Fibroblast of lung (primary cell): ENCODE measurements at regions not wholly inside any gene's neighbourhood (a gene's known extent, or its start where the extent isn't known, plus 50 kb on each side); places are given as distances from the start of the nearest gene placed in this dataset.

Experiments
- DNase-seq, 2 donors: peaks; one replicate each; pipeline versions ENCODE4 v3.0.0 to v3.0.0-alpha.2; 2010; ENCODE audit warnings: low read depth in 2 of 2
- H2AFZ ChIP-seq: 2 replicates; pipeline ENCODE4 v1.5.1; 2012; ENCODE audit warnings: low read length, control low read depth, inconsistent platforms
- H3K27ac ChIP-seq: 2 replicates; pipeline ENCODE4 v1.5.1; 2011; ENCODE audit warnings: low read length, control low read depth; ENCODE audit not compliant: insufficient read depth
- H3K27me3 ChIP-seq: 2 replicates; pipeline ENCODE4 v1.5.1; 2011; ENCODE audit warnings: mild to moderate bottlenecking, low read length; ENCODE audit not compliant: control insufficient read depth, insufficient read depth
- H3K36me3 ChIP-seq: 2 replicates; pipeline ENCODE4 v1.5.1; 2011; ENCODE audit warnings: low read length; ENCODE audit not compliant: control insufficient read depth, insufficient read depth
- H3K4me1 ChIP-seq: 2 replicates; pipeline ENCODE4 v1.5.1; 2011; ENCODE audit warnings: low read length; ENCODE audit not compliant: control insufficient read depth, insufficient read depth; ENCODE audit errors: extremely low read depth
- H3K4me2 ChIP-seq: 2 replicates; pipeline ENCODE4 v1.5.1; 2011; ENCODE audit warnings: low read length, control low read depth; ENCODE audit not compliant: insufficient read depth; ENCODE audit errors: extremely low read depth
- H3K4me3 ChIP-seq, 4 experiments: fragments of 200-600 bp in 1 of 4; sonication (generic) in 1 of 4; replicated peaks in 1 of 4; 2 replicates each; pipeline ENCODE4 v1.5.1; 2011 to 2016; ENCODE audit warnings: low read length in 4 of 4, low read depth in 3 of 4, mild to moderate bottlenecking in 3 of 4, control low read depth in 2 of 4, inconsistent platforms in 1 of 4, mixed read lengths in 1 of 4; ENCODE audit not compliant: insufficient read depth in 1 of 4; ENCODE audit errors: control extremely low read depth in 1 of 4
- H3K79me2 ChIP-seq: 2 replicates; pipeline ENCODE4 v1.5.1; 2012; ENCODE audit warnings: mild to moderate bottlenecking, low read length, inconsistent platforms; ENCODE audit not compliant: control insufficient read depth, insufficient read depth
- H3K9ac ChIP-seq: 2 replicates; pipeline ENCODE4 v1.5.1; 2011; ENCODE audit warnings: mild to moderate bottlenecking, low read length, control low read depth; ENCODE audit not compliant: insufficient read depth
- H3K9me3 ChIP-seq: 2 replicates; pipeline ENCODE4 v1.5.1; 2012; ENCODE audit warnings: low read depth, low read length; ENCODE audit not compliant: control insufficient read depth, insufficient read depth
- H4K20me1 ChIP-seq: 2 replicates; pipeline ENCODE4 v1.5.1; 2011; ENCODE audit warnings: low read length; ENCODE audit not compliant: control insufficient read depth, insufficient read depth; ENCODE audit errors: extremely low read depth
- EZH2 ChIP-seq: IDR thresholded peaks from 2 replicates; pipeline ENCODE4 v1.5.1; 2012; ENCODE audit warnings: low read length, control low read depth, mild to moderate bottlenecking; ENCODE audit errors: missing control alignments
- TF ChIP-seq, protein P1 (sequence below), 2 donors: IDR thresholded peaks in 1 of 2; conservative IDR thresholded peaks in 1 of 2; 1 replicate in 1 of 2; 2 replicates in 1 of 2; pipeline ENCODE4 v1.5.1; 2011 to 2012; ENCODE audit warnings: low read length in 2 of 2, control low read depth in 1 of 2, inconsistent platforms in 1 of 2, low read depth in 1 of 2, mild to moderate bottlenecking in 1 of 2

DNA sequence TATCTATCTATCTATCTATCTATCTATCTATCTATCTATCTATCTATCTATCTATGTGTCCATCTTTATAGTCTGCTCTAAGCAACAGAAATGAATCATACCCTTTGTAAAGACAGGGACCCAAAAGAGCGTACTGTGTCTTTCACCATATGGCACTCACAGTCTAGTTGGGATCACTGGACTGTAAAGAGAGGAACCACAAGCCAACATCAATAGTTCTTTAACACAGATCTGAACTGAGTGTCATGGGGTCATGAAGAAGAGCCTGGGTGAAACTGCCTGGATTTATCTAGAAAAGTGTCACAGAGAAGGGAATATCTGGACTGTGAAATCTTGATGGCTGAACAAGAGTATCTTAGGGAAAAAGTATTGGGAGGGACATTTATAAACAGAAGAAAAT, 619.1 kb upstream of the SOX9 start:
- no peak overlapping the region for H3K4me2 ChIP-seq
- H3K27ac ChIP-seq = no peak overlapping the region
- H3K4me3 ChIP-seq = no peak overlapping the region
- no peak overlapping the region for H2AFZ ChIP-seq
- H4K20me1 ChIP-seq = no peaks in the 10 kb centered on the region
- no peak overlapping the region for H3K9ac ChIP-seq
- H3K4me1 ChIP-seq = no peaks in the 10 kb centered on the region
- H3K9me3 ChIP-seq = no peaks in the 10 kb centered on the region
- H3K36me3 ChIP-seq = no peaks in the 10 kb centered on the region
- no peaks in the 10 kb centered on the region for H3K79me2 ChIP-seq
- H3K27me3 ChIP-seq = no peaks in the 10 kb centered on the region
- TF ChIP-seq, protein P1, sequence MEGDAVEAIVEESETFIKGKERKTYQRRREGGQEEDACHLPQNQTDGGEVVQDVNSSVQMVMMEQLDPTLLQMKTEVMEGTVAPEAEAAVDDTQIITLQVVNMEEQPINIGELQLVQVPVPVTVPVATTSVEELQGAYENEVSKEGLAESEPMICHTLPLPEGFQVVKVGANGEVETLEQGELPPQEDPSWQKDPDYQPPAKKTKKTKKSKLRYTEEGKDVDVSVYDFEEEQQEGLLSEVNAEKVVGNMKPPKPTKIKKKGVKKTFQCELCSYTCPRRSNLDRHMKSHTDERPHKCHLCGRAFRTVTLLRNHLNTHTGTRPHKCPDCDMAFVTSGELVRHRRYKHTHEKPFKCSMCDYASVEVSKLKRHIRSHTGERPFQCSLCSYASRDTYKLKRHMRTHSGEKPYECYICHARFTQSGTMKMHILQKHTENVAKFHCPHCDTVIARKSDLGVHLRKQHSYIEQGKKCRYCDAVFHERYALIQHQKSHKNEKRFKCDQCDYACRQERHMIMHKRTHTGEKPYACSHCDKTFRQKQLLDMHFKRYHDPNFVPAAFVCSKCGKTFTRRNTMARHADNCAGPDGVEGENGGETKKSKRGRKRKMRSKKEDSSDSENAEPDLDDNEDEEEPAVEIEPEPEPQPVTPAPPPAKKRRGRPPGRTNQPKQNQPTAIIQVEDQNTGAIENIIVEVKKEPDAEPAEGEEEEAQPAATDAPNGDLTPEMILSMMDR (conservative IDR thresholded peaks at IDR 0.05 in 1 of 2, IDR thresholded peaks at IDR 0.05 in 1 of 2; ENCODE audit: low read depth in 1 of 2, low read length in 2 of 2) = no peak
- no peak for TF ChIP-seq EZH2
- DNase-seq = peak in 1 of 2 donors; percentile 23

DNA sequence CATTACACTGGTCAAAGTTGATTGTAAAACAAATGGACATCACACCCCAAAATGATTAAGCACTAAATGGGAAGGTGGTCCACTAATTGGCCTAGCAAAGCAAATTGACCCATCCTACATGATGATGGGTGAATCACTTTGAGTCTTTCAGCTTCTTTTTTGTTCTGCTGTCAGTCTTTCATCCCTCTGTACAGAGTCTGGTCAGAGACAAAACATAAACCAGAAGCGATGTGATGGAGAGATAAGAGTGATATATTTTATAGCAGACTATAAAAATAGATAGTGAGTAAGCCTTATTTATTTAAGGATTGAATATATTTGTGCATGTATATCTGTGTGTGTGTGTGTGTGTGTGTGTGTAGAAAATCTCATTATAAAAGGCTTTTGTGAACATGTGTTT, 618.4 kb upstream of the SOX9 start:
- DNase-seq = peak in 1 of 2 donors; percentile 67
- no peak overlapping the region for H3K4me2 ChIP-seq

DNA sequence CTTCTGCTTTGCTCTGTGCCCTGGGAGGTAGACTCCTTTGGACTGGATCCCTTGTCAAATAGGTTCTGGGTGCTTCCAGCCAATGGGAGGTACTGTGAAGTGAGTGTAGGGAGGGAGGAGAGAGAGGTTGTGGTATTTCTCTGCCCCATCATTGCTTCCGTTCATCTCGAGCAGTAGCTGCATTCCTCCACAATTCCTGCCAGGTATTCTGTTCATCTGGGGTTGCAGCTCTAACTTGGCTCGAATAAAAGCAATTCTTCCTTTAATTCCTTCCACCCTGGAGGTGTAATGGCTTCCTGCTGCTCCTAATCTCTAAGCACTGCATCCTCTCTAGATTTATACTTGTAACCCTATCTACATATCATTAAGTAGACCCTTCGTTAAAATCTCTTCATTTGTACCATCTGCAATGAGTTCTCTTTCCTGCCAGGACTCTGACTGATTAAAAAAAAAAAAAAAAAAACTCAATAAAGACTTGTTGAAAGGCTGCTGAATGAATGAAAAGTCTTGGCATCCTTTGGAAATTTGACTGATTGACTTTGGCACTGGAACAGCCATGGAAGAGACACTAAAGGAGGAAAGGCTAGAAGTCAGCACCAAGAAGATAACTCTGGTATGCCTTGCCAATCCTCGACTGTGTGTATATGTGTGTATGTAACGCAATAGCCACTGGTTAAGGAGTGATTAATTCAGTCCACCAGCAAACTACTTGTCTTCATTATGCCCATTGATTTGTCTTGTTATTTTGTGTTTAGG, 616.9 kb upstream of the SOX9 start:
- no peaks in the 10 kb centered on the region for H3K4me1 ChIP-seq
- no peaks in the 10 kb centered on the region for H3K36me3 ChIP-seq
- H3K27me3 ChIP-seq = no peaks in the 10 kb centered on the region
- peak in 1 of 2 donors; percentile 75 for DNase-seq
- no peaks in the 10 kb centered on the region for H4K20me1 ChIP-seq
- no peak overlapping the region for H3K4me2 ChIP-seq
- H3K27ac ChIP-seq = no peak overlapping the region
- H3K9ac ChIP-seq = no peak overlapping the region
- H3K9me3 ChIP-seq = no peaks in the 10 kb centered on the region
- H2AFZ ChIP-seq = no peak overlapping the region
- TF ChIP-seq, protein P1 (conservative IDR thresholded peaks at IDR 0.05 in 1 of 2, IDR thresholded peaks at IDR 0.05 in 1 of 2; ENCODE audit: low read depth in 1 of 2, low read length in 2 of 2) = no peak
- TF ChIP-seq EZH2 = no peak
- H3K4me3 ChIP-seq = no peak overlapping the region
- no peaks in the 10 kb centered on the region for H3K79me2 ChIP-seq

More for the DNA sequence above, 618.4 kb upstream of the SOX9 start:
- no peaks in the 10 kb centered on the region for H3K27me3 ChIP-seq
- no peak for TF ChIP-seq EZH2
- TF ChIP-seq, protein P1 (conservative IDR thresholded peaks at IDR 0.05 in 1 of 2, IDR thresholded peaks at IDR 0.05 in 1 of 2; ENCODE audit: low read depth in 1 of 2, low read length in 2 of 2) = no peak
- H3K9me3 ChIP-seq = no peaks in the 10 kb centered on the region
- no peak overlapping the region for H2AFZ ChIP-seq
- H3K4me3 ChIP-seq = no peak overlapping the region
- H3K4me1 ChIP-seq = no peaks in the 10 kb centered on the region
- H3K79me2 ChIP-seq = no peaks in the 10 kb centered on the region
- H3K27ac ChIP-seq = no peak overlapping the region
- no peak overlapping the region for H3K9ac ChIP-seq
- no peaks in the 10 kb centered on the region for H4K20me1 ChIP-seq
- no peaks in the 10 kb centered on the region for H3K36me3 ChIP-seq
